ENCODE measurements at regions not wholly inside any gene's neighbourhood (a gene's known extent, or its start where the extent isn't known, plus 50 kb on each side); places are given as distances from the start of the nearest gene placed in this dataset.

DNA sequence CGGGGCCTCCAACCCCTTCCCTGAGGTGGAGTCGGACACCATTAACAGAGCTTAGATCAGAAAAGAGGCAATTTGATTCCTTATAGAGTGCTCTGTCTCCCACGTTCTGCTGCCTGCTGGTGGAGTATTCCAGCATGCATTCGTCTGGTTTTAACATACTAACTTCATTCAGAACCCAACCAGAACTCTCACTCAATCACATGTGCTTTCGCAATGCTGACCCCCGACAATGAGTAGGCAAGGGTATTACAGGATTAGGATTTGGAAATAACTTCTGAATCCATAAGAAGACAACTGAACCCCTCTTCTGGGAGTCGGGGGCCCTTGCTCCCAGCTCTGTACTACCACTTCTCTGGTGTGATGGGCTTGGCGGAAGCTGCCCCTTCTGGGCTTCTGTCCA, 55.7 kb upstream of the HABP2 start:
- H3K4me1 Mint-ChIP-seq, result peaks cover 12% of the 10 kb centered on the region
- Histone ChIP-seq H3K79me2 (replicated peaks; ENCODE audit: insufficient read depth) (no peaks in the 10 kb centered on the region), H2AFZ (no peak overlapping the region), H3K36me3 (ENCODE audit: insufficient read depth) (no peaks in the 10 kb centered on the region), H3K27ac (ENCODE audit: low read depth) (no peak overlapping the region), H3F3A (replicated peaks; ENCODE audit: low read depth) (no peaks in the 10 kb centered on the region), H4K20me1 (replicated peaks; ENCODE audit: insufficient read depth) (no peaks in the 10 kb centered on the region), H3K4me2 (no peak overlapping the region), H3K9me2 (ENCODE audit: insufficient read depth) (0 out of 2 replicates have a peak, but pooled peaks cover 6% of the 10 kb centered on the region), H3K27me3 (ENCODE audit: insufficient read depth) (no peaks in the 10 kb centered on the region), H3K4me1 (ENCODE audit: insufficient read depth) (no peaks in the 10 kb centered on the region), H3K4me3 (no peak overlapping the region)
- ATAC-seq, result no peak
- H3K4me3 Mint-ChIP-seq, result no peak overlapping the region
- no peak overlapping the region for H3K27ac Mint-ChIP-seq
- TF ChIP-seq, protein P1, sequence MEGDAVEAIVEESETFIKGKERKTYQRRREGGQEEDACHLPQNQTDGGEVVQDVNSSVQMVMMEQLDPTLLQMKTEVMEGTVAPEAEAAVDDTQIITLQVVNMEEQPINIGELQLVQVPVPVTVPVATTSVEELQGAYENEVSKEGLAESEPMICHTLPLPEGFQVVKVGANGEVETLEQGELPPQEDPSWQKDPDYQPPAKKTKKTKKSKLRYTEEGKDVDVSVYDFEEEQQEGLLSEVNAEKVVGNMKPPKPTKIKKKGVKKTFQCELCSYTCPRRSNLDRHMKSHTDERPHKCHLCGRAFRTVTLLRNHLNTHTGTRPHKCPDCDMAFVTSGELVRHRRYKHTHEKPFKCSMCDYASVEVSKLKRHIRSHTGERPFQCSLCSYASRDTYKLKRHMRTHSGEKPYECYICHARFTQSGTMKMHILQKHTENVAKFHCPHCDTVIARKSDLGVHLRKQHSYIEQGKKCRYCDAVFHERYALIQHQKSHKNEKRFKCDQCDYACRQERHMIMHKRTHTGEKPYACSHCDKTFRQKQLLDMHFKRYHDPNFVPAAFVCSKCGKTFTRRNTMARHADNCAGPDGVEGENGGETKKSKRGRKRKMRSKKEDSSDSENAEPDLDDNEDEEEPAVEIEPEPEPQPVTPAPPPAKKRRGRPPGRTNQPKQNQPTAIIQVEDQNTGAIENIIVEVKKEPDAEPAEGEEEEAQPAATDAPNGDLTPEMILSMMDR (conservative IDR thresholded peaks at IDR 0.05; ENCODE audit: low read depth in 2 of 2), result no peak
- H3K9me3 Mint-ChIP-seq, result peaks cover 2% of the 10 kb centered on the region; the same call in 1 of the 3 replicates
- no peaks in the 10 kb centered on the region for H3K36me3 Mint-ChIP-seq (ENCODE audit: low read depth)
- peaks cover 3% of the 10 kb centered on the region for H3K27me3 Mint-ChIP-seq (ENCODE audit: insufficient read depth, low read depth, poor library complexity)
- no peak for DNase-seq (ENCODE audit: low spot score)

DNA sequence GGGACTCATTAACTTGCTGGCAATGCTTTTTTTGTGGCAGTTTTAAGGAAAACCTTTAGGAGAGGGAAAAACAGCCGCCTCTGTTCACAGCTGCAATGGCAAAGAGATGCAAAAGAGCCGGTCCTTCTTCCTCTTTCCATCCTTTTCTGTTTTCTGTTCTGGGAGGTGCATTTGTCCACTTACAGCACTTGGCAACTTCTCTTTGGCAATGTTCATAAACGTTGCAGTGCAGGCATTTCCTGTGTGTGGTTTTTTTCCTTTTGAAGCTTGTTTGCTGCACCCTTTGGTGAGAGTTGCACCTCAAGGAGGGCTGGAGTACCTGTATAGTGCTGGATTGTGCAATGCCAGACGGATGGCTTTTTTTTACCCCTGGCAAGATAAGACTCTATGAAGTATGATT, 53.9 kb upstream of the HABP2 start:
- Mint-ChIP-seq H3K9me3 (peaks cover 2% of the 10 kb centered on the region; the same call in 1 of the 3 replicates), H3K27me3 (ENCODE audit: insufficient read depth, low read depth, poor library complexity) (peaks cover 3% of the 10 kb centered on the region), H3K4me3 (no peak overlapping the region), H3K4me1 (peaks cover 12% of the 10 kb centered on the region), H3K36me3 (ENCODE audit: low read depth) (no peaks in the 10 kb centered on the region), H3K27ac (no peak overlapping the region)
- no peak for DNase-seq (ENCODE audit: low spot score)
- Histone ChIP-seq H3K4me1 (ENCODE audit: insufficient read depth) (no peaks in the 10 kb centered on the region), H3K79me2 (replicated peaks; ENCODE audit: insufficient read depth) (no peaks in the 10 kb centered on the region), H3K27ac (ENCODE audit: low read depth) (no peak overlapping the region), H3K27me3 (ENCODE audit: insufficient read depth) (no peaks in the 10 kb centered on the region), H3K4me3 (no peak overlapping the region), H4K20me1 (replicated peaks; ENCODE audit: insufficient read depth) (no peaks in the 10 kb centered on the region), H3F3A (replicated peaks; ENCODE audit: low read depth) (no peaks in the 10 kb centered on the region), H3K9me2 (ENCODE audit: insufficient read depth) (0 out of 2 replicates have a peak, but pooled peaks cover 11% of the 10 kb centered on the region), H3K4me2 (no peak overlapping the region), H3K36me3 (ENCODE audit: insufficient read depth) (no peaks in the 10 kb centered on the region), H2AFZ (no peak overlapping the region)
- no peak for ATAC-seq
- TF ChIP-seq STAT1 (IDR thresholded peaks at IDR 0.05; ENCODE audit: unreplicated experiment), result no peak
- TF ChIP-seq EZH2 (IDR thresholded peaks at IDR 0.05; ENCODE audit: low read depth, unreplicated experiment), result no peak
- TF ChIP-seq, protein P2, sequence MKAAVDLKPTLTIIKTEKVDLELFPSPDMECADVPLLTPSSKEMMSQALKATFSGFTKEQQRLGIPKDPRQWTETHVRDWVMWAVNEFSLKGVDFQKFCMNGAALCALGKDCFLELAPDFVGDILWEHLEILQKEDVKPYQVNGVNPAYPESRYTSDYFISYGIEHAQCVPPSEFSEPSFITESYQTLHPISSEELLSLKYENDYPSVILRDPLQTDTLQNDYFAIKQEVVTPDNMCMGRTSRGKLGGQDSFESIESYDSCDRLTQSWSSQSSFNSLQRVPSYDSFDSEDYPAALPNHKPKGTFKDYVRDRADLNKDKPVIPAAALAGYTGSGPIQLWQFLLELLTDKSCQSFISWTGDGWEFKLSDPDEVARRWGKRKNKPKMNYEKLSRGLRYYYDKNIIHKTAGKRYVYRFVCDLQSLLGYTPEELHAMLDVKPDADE (IDR thresholded peaks at IDR 0.05), result no peak
- TF ChIP-seq EZH2phosphoT487 (IDR thresholded peaks at IDR 0.05; ENCODE audit: unreplicated experiment), result no peak
- TF ChIP-seq, protein P1 (conservative IDR thresholded peaks at IDR 0.05; ENCODE audit: low read depth in 2 of 2), result no peak
- TF ChIP-seq JUNB (IDR thresholded peaks at IDR 0.05; ENCODE audit: unreplicated experiment), result no peak
- TF ChIP-seq, protein P3, sequence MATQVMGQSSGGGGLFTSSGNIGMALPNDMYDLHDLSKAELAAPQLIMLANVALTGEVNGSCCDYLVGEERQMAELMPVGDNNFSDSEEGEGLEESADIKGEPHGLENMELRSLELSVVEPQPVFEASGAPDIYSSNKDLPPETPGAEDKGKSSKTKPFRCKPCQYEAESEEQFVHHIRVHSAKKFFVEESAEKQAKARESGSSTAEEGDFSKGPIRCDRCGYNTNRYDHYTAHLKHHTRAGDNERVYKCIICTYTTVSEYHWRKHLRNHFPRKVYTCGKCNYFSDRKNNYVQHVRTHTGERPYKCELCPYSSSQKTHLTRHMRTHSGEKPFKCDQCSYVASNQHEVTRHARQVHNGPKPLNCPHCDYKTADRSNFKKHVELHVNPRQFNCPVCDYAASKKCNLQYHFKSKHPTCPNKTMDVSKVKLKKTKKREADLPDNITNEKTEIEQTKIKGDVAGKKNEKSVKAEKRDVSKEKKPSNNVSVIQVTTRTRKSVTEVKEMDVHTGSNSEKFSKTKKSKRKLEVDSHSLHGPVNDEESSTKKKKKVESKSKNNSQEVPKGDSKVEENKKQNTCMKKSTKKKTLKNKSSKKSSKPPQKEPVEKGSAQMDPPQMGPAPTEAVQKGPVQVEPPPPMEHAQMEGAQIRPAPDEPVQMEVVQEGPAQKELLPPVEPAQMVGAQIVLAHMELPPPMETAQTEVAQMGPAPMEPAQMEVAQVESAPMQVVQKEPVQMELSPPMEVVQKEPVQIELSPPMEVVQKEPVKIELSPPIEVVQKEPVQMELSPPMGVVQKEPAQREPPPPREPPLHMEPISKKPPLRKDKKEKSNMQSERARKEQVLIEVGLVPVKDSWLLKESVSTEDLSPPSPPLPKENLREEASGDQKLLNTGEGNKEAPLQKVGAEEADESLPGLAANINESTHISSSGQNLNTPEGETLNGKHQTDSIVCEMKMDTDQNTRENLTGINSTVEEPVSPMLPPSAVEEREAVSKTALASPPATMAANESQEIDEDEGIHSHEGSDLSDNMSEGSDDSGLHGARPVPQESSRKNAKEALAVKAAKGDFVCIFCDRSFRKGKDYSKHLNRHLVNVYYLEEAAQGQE (IDR thresholded peaks at IDR 0.05; ENCODE audit: unreplicated experiment), result no peak
